Sigmoid colon (tissue), 4 donors: ENCODE measurements at regions not wholly inside any gene's neighbourhood (a gene's known extent, or its start where the extent isn't known, plus 50 kb on each side); places are given as distances from the start of the nearest gene placed in this dataset.

Experiments used
- EP300 ChIP-seq, 4 donors: sonication (generic); formaldehyde crosslinking; IDR thresholded peaks; one replicate each; pipeline ENCODE4 v1.6.1; 2017; ENCODE audit warnings: antibody characterized with exemption in 4 of 4
- POLR2A ChIP-seq, 2 donors: fragments of 450-650 bp; IDR thresholded peaks; one replicate each; pipeline ENCODE4 v1.6.1; 2016; ENCODE audit warnings: antibody characterized with exemption in 2 of 2, mild to moderate bottlenecking in 2 of 2, moderate library complexity in 2 of 2
- POLR2AphosphoS5 ChIP-seq, 4 donors: sonication (generic); formaldehyde crosslinking; IDR thresholded peaks; one replicate each; pipeline ENCODE4 v1.6.1; 2017; ENCODE audit warnings: antibody characterized with exemption in 4 of 4

- TF ChIP-seq POLR2A (IDR thresholded peaks at IDR 0.05) (no peak), POLR2AphosphoS5 (IDR thresholded peaks at IDR 0.05) (no peak), EP300 (IDR thresholded peaks at IDR 0.05) (no peak)
Observed at GRCh38 chr5:117955831-117956230, 1032.5 kb downstream of the DTWD2 start.
